Fibroblast of upper back skin (primary cell): ENCODE measurements at regions not wholly inside any gene's neighbourhood (a gene's known extent, or its start where the extent isn't known, plus 50 kb on each side); places are given as distances from the start of the nearest gene placed in this dataset.
"Not testable (repeated sequence)": the region's sequence is repeated elsewhere in the genome, so short reads cannot be mapped to it uniquely, and the experiment has no call there.

Source experiments
- DNase-seq: peaks from one replicate; pipeline ENCODE4 v3.0.0-alpha.2; 2013

GRCh38 chr14:81584495-81584894 lies 50.8 kb upstream of the SEL1L start:
- no peak for DNase-seq

- no peak for DNase-seq
These were observed 55.9 kb upstream of the SEL1L start for GRCh38 chr14:81589381-81590065.

GRCh38 chr14:81591266-81591665 lies 57.6 kb upstream of the SEL1L start:
- DNase-seq, result no peak

GRCh38 chr14:81594012-81594411 lies 60.4 kb upstream of the SEL1L start:
- peak; percentile 1 for DNase-seq

- no peak for DNase-seq
These were observed 72.0 kb upstream of the SEL1L start for GRCh38 chr14:81605660-81606059.

GRCh38 chr14:81613341-81614045 lies 79.8 kb upstream of the SEL1L start:
- DNase-seq, result no peak

GRCh38 chr14:81614302-81614701 lies 80.6 kb upstream of the SEL1L start:
- DNase-seq, result not testable (repeated sequence)

GRCh38 chr14:81618695-81619094 lies 85.0 kb upstream of the SEL1L start:
- DNase-seq, result no peak

GRCh38 chr14:81619816-81620215 lies 86.2 kb upstream of the SEL1L start:
- DNase-seq, result no peak

GRCh38 chr14:81623771-81624396 lies 90.2 kb upstream of the SEL1L start:
- DNase-seq, result not testable (repeated sequence)

- peak; percentile 2 for DNase-seq
These were observed 91.7 kb upstream of the SEL1L start for GRCh38 chr14:81625343-81625742.

- no peak for DNase-seq
These were observed 98.5 kb upstream of the SEL1L start for GRCh38 chr14:81632157-81632556.

- no peak for DNase-seq
These were observed 99.8 kb upstream of the SEL1L start for GRCh38 chr14:81633496-81633895.

GRCh38 chr14:81637639-81638038 lies 104.0 kb upstream of the SEL1L start:
- DNase-seq, result no peak

- no peak for DNase-seq
These were observed 105.1 kb upstream of the SEL1L start for GRCh38 chr14:81638656-81639280.

GRCh38 chr14:81653626-81654025 lies 120.0 kb upstream of the SEL1L start:
- DNase-seq, result no peak

GRCh38 chr14:81655423-81656314 lies 122.0 kb upstream of the SEL1L start:
- no peak for DNase-seq

- no peak for DNase-seq
These were observed 123.2 kb upstream of the SEL1L start for GRCh38 chr14:81656811-81657210.

- no peak for DNase-seq
These were observed 128.4 kb upstream of the SEL1L start for GRCh38 chr14:81662066-81662465.

GRCh38 chr14:81662570-81663197 lies 129.0 kb upstream of the SEL1L start:
- no peak for DNase-seq

- no peak for DNase-seq
These were observed 135.1 kb upstream of the SEL1L start for GRCh38 chr14:81668626-81669274.

- DNase-seq, result no peak
These were observed 135.7 kb upstream of the SEL1L start for GRCh38 chr14:81669308-81669707.
